Esophagus squamous epithelium (tissue), 4 donors: ENCODE measurements at regions not wholly inside any gene's neighbourhood (a gene's known extent, or its start where the extent isn't known, plus 50 kb on each side); places are given as distances from the start of the nearest gene placed in this dataset.

Experiments
- POLR2A ChIP-seq, 4 donors: fragments of 450-650 bp; IDR thresholded peaks; one replicate each; pipeline ENCODE4 v1.6.1; 2017; ENCODE audit warnings: antibody characterized with exemption in 4 of 4, mild to moderate bottlenecking in 4 of 4, moderate library complexity in 3 of 4
- TF ChIP-seq, protein P1 (sequence below), 6 experiments: fragments of 450-650 bp in 4 of 6; fragments of 200-600 bp in 2 of 6; sonication (generic) in 2 of 6; IDR thresholded peaks; one replicate each; pipeline ENCODE4 v1.5.1; 2016 to 2019; ENCODE audit warnings: antibody characterized with exemption in 6 of 6, mild to moderate bottlenecking in 4 of 6, moderate library complexity in 4 of 6

DNA sequence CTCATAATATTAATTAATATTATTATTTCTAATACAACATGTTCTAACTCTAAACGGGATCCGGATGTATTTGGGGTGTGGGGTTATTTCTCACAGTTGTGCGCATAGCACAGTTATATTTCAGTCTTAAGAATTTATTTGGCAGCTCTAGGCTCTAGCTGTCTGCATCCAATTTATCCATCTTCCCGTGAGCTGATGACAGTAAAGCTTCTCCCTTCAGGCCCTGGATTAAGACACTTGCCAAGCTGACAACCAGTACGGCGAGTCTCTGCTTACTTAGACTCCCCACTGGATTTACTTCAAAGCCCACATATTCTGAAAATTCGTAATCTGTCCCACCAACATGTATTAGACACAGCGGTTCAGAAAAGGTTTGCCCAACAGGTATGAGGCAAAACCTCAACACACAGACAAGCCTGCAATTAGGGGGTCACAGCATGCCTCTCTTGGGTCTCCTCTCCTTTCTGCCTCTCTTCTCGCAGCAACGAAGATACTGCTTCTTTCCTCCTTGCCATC, 232.9 kb upstream of the TMTC1 start:
- TF ChIP-seq, protein P1, sequence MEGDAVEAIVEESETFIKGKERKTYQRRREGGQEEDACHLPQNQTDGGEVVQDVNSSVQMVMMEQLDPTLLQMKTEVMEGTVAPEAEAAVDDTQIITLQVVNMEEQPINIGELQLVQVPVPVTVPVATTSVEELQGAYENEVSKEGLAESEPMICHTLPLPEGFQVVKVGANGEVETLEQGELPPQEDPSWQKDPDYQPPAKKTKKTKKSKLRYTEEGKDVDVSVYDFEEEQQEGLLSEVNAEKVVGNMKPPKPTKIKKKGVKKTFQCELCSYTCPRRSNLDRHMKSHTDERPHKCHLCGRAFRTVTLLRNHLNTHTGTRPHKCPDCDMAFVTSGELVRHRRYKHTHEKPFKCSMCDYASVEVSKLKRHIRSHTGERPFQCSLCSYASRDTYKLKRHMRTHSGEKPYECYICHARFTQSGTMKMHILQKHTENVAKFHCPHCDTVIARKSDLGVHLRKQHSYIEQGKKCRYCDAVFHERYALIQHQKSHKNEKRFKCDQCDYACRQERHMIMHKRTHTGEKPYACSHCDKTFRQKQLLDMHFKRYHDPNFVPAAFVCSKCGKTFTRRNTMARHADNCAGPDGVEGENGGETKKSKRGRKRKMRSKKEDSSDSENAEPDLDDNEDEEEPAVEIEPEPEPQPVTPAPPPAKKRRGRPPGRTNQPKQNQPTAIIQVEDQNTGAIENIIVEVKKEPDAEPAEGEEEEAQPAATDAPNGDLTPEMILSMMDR (IDR thresholded peaks at IDR 0.05): no peak
- TF ChIP-seq POLR2A (IDR thresholded peaks at IDR 0.05): no peak
